HG03354 (cell line): ENCODE measurements at regions not wholly inside any gene's neighbourhood (a gene's known extent, or its start where the extent isn't known, plus 50 kb on each side); places are given as distances from the start of the nearest gene placed in this dataset.
"Not testable (repeated sequence)": the region's sequence is repeated elsewhere in the genome, so short reads cannot be mapped to it uniquely, and the experiment has no call there.

Source experiments
- ATAC-seq: cut with Tn5 transposase; IDR thresholded peaks from one replicate; pipeline ENCODE4 v1.9.1; 2021; ENCODE audit warnings: mild to moderate bottlenecking; ENCODE audit not compliant: unreplicated experiment, poor library complexity, severe bottlenecking

DNA sequence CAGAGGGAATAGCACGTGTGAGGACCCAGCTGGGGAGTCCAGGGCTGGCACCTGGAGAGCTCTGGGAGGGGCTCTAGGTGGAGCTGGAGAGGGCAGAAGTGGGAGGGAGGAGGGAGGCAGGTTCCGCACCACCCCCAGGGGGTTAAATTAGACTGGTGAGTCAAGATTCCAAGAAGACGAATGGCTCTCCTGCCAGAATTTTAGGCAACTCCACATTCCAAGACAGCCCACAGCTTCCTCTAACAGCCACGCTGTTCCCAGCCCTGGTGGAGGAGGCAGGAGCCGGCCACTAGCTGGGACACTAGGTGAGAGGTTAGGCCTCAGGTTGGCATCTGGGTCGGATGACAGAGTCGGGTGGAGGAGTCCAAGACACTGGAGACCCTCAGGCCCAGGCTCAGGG is 60.2 kb downstream of the TFAP2C start:
- ATAC-seq: no peak

DNA sequence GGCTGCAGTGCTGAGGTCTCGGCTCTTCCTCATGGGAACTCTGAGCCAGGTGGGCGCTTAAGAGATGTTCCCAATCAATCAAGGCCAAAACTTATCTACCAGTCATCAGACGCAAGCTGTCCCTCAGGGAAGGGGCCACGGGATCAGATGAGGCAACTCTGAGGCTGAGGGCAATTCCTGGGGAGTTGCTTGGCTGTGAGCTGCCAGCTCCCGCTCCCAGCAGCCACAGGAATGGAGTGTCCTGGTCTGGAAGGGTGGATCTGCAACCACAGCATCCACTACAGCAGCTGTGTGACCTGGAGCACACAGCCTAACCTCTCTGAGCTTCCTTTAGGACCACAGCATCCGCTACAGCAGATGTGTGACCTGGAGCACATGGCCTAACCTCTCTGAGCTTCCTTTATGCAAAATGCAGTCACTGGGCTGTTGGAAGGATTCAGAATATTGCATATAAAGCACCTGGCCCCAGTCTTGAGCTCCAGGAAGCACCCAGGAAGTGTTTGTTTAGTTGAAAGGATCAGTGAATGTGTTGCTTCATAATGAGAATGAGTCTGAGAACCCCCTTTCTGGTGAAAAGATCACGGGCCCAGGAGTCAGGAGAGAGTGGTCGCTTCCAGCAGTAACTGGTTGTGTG is 60.9 kb downstream of the TFAP2C start:
- ATAC-seq: no peak

DNA sequence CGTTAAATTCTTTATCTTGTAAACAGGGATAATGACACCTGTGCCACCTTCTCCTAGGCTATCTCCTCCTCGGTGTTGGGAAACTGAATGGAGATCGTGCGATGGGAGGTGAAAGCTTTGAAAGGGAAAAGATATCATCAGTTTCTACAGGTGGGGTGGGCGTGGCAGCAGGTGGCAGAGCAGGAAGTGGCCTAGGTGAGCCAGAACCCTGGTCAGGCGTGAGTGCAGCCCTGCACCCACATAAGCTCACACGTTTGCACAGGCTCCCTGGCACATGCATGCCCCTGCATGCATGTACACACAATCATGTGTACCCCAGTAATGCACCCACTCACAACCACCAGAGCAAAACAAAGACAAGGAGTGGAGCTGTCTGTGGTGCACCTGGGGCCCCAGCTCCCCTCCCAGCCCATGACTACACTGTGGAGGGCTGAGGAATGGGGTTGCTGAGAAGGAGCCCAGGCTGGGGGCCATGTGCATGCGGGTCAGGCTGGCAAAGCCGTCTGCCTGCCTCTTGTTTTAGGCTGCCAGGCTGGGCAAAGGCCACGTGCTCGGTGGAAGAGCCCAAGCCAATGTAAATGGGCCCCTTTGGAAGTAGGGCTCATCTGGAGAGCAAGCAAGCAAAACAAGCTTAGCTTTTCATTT is 61.5 kb downstream of the TFAP2C start:
- ATAC-seq: no peak

DNA sequence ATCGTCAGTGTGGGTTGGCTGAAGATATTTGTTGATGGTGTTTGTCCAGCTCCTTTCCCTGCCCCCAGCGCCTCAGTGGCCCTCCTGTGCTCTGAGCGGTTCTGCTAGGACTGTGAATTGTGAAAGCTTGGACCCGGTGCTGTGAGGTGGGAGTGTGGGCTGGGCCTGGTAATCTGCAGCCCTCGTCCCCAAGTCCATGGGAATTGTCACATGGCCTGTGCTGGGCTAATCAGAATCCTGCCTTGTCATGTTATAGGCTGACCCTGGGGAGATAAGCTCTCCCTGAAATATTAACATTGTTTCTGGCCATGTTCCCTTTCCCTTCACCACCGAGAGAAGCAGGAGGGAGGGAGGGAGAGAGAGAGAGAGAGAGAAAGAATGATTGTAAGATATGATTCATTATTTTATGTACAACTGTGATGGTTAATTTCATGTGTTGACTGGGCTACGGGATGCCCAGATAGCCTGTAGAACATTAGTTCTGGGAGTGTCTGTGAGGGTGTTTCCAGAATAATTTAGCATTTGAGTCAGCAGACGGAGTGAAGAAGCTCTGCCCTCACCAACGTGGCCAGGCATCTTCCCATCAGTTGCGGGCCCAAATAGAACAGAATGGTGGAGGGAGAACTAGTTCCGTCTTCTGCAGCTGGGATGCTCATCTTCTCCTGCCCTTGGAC is 62.4 kb downstream of the TFAP2C start:
- ATAC-seq: no peak

- no peak for ATAC-seq
Measured at GRCh38 chr20:56693217-56693616, 64.1 kb downstream of the TFAP2C start.

DNA sequence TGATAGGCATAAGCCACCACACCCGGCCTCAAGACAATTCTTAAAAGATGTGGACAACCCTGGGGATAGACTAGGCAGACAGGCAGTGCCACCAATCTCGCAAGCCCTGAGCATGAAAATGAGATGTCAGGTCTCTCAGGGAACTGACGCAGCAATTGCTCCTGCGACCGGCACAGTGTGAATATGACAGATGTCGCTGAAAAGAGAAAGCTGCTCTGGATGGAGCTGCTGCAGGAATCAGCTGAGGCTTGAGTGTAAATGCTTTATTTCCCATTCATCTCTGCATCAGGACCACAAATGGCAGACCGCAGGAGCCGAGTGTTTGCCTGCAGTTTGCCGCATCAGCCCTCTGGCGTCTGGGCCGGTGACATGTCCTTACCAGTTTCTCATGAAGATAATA is 68.4 kb downstream of the TFAP2C start:
- no peak for ATAC-seq

DNA sequence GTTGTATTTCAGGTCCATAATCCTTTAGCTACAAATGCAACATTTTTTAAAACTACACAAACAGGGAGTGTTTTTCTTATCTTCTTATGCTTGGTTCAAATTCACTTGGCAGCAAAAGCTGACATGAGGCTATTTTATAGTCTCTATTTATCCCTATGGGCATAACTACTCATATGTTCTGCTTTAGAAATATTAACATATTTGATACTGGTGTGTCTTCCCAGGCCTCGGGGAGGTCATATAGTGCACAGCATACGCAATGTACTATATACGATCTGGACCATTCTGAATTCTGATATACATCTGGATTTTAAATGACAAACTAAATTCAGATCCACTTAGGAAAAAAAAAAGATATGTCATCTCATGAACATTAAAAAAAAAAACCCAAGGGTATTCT is 69.2 kb downstream of the TFAP2C start:
- no peak for ATAC-seq

DNA sequence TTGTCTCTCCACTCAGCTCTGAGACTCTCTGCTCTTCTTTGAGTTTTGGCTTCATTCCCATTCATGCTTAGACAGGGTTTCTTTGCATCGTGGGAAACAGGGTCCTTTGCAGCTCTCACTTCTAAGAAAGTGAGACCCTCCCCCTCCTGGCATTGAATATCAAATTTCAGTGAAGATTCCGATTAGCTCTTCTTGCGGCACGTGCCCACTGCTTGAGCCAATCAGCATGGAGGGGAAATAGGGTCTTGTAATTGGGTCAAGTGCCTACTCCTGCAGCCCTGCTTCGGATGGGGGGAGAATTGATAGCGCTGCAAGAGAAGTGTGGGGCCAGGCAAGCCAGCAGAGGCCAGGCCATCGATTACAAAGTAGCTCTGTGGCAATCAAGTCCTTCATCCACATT is 69.6 kb downstream of the TFAP2C start:
- ATAC-seq: no peak

GRCh38 chr20:56702931-56703840 is 74.1 kb downstream of the TFAP2C start:
- ATAC-seq: no peak

GRCh38 chr20:56706867-56707360 is 77.8 kb downstream of the TFAP2C start:
- ATAC-seq: no peak

DNA sequence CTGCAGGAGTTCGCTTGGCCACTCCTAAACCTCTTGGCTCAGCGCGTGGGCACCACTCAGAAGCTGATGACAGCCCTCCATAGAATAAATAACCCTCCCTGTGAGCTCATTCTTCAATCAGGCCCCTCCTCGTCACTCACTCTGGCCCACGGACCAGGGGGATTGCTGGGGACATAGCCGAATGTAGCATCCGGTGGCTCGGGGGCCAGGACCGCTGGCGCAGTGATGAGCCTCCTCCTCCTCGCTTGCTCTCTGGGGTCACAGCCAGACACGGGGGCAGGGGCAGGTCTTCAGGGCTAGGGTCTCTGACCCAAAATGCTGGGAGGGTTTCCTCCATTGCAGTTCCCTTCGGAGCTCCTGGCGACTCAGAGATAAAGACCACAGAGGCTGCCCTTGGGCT is 79.9 kb downstream of the TFAP2C start:
- ATAC-seq: no peak

DNA sequence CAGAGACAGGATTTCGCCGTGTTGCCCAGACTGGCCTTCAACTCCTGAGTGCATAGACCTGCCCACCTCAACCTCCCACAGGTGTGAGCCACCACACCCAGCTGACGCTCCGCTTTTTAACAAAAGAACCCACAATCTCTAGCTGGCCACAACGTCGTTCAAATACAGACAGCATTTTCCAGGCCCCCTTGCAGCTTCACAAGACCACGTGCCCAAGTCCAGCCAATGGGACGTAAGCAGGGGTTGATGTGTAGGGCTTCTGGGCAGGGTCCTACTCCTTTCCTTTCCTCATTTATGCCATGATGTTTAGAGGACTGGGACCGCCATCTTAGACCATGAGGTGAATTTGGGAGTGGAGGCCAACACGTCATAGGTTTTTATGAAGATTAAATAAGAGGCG is 81.0 kb downstream of the TFAP2C start:
- no peak for ATAC-seq

- ATAC-seq: not testable (repeated sequence)
Measured at GRCh38 chr20:56710577-56710976, 81.5 kb downstream of the TFAP2C start.

DNA sequence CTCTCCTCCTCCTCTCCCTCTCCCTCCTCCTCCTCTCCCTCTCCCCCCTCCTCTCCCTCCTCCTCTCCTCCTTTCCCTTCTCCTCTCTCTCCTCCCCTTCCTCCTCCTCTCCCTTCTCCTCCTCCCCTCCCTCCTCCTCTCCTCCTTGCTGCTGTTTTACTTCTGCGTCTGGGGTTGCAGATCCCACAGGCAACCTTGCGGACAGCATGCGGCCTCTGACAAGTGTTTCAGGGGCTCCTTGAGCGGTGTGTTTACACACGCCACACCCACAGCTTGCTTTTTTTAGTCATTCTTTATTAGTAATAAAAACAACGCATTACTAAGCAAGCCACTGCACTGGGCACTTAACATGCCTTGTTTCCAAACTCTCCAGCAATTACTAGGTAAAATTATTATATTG is 81.9 kb downstream of the TFAP2C start:
- ATAC-seq: no peak

DNA sequence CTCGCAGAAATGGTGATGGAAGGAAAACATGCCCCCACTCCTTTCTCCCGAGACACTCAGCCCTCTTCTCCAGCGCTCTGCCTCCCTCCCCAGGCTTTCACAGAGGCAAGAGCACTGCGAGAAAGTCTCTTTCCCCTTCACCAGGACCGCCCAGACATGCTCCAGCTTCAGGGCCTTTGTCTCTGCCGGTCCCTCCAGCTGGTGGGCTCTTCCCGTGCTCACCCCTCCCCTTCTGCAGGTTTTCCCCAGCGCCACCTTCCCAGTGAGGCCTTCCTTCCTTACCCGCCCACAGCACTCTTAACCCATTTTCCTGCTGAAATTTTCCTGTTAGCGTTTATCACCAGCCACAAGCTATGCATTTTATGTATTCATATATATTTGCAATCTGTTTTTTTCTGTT is 86.2 kb downstream of the TFAP2C start:
- ATAC-seq: no peak

- no peak for ATAC-seq
Measured at GRCh38 chr20:56715902-56716519, 86.9 kb downstream of the TFAP2C start.

DNA sequence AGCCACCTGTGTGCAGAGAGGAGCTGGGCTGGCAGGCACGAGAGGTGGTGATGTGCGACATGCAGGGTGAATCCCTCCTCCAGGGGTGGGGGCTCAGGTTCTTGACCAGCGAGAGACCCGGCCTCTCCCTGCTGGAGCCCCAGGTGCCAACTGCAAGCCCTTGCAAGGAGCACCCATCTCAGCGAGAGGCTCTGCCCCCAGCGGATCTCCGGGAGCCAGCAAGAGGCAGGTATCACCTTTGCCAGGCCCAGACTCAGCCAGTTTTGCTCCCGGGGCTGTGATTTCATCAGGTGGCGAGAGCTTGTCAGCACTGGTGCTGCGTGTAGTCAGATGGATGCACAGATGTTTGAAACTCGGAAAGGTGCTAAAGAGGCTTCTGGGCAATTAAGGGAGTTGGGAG is 87.7 kb downstream of the TFAP2C start:
- ATAC-seq: no peak

GRCh38 chr20:56718816-56719215 is 89.7 kb downstream of the TFAP2C start:
- no peak for ATAC-seq

GRCh38 chr20:56720620-56721213 is 91.6 kb downstream of the TFAP2C start:
- no peak for ATAC-seq
